ENCODE measurements at regions not wholly inside any gene's neighbourhood (a gene's known extent, or its start where the extent isn't known, plus 50 kb on each side); places are given as distances from the start of the nearest gene placed in this dataset.

GRCh38 chr13:85608255-85608829, 190.9 kb downstream of the SLITRK6 start:
- no peak for DNase-seq
- no peak for TF ChIP-seq POLR2A (IDR thresholded peaks at IDR 0.05)
- TF ChIP-seq, protein P1, sequence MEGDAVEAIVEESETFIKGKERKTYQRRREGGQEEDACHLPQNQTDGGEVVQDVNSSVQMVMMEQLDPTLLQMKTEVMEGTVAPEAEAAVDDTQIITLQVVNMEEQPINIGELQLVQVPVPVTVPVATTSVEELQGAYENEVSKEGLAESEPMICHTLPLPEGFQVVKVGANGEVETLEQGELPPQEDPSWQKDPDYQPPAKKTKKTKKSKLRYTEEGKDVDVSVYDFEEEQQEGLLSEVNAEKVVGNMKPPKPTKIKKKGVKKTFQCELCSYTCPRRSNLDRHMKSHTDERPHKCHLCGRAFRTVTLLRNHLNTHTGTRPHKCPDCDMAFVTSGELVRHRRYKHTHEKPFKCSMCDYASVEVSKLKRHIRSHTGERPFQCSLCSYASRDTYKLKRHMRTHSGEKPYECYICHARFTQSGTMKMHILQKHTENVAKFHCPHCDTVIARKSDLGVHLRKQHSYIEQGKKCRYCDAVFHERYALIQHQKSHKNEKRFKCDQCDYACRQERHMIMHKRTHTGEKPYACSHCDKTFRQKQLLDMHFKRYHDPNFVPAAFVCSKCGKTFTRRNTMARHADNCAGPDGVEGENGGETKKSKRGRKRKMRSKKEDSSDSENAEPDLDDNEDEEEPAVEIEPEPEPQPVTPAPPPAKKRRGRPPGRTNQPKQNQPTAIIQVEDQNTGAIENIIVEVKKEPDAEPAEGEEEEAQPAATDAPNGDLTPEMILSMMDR (IDR thresholded peaks at IDR 0.05 in 8 of 11, conservative IDR thresholded peaks at IDR 0.05 in 3 of 11) = no peak
- no peak for TF ChIP-seq POLR2AphosphoS5 (IDR thresholded peaks at IDR 0.05)
- Histone ChIP-seq H3K27ac (no peak overlapping the region), H3K36me3 (no peaks in the 10 kb centered on the region), H3K9me3 (no peaks in the 10 kb centered on the region), H3K4me1 (no peaks in the 10 kb centered on the region), H3K4me3 (no peak overlapping the region), H3K27me3 (replicated peaks in 1 of 7) (no peaks in the 10 kb centered on the region)
- intact Hi-C loops (cut with DNase I; ENCODE audit: low total_unique reads) = no loop called here
- WGBS, 5 donors = 68 to 84% (median 73%) methylated on average over 7 of the region's 7 CpGs

DNA sequence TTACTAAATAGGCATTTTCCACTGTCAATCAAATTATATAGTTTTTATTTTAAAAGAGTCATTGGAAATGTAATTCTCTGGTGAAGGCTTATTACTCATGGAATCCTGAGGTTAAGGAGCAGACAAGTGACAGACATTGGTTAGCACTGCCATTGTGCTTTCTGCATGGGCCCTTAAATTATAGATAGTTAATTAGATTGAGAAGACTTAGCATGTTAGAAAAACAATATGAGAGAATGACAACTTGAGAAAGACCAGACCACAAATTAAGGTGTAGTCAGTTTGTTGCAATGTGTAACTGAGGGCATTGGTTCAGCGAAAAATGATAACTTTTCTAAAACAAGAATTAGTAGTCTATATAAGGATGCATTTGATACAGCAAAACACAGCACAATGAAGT, 195.5 kb downstream of the SLITRK6 start:
- intact Hi-C loops (cut with DNase I; ENCODE audit: low total_unique reads) = no loop called here
- Histone ChIP-seq H3K36me3 (no peaks in the 10 kb centered on the region), H3K27me3 (replicated peaks in 1 of 7) (no peaks in the 10 kb centered on the region), H3K4me3 (no peak overlapping the region), H3K9me3 (no peaks in the 10 kb centered on the region), H3K27ac (no peak overlapping the region), H3K4me1 (no peaks in the 10 kb centered on the region)
- DNase-seq = no peak
- TF ChIP-seq POLR2A (IDR thresholded peaks at IDR 0.05) = no peak
- TF ChIP-seq, protein P1 (IDR thresholded peaks at IDR 0.05 in 8 of 11, conservative IDR thresholded peaks at IDR 0.05 in 3 of 11) = no peak
- TF ChIP-seq POLR2AphosphoS5 (IDR thresholded peaks at IDR 0.05) = no peak
- WGBS, 5 donors = 72 to 97% (median 92%) methylated on average over 1 of the region's 1 CpG

DNA sequence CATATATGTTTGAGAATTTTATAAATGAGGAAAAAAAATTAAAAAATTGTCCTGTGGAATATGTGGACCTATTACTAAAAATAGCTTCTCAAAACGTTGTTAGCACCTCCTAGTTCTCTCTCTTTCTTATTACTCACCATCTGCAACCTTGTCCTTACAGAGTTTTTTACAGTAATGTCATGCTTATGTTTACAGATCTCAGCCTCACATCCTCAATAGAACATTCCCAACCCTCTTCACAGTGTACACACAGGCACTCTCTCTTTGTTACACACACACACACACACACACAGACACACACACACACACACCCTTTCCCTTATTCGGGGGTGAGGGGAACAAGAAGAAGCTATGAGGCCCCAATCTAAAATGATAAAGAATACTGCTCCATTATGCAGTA, 197.7 kb downstream of the SLITRK6 start:
- TF ChIP-seq POLR2AphosphoS5 (IDR thresholded peaks at IDR 0.05) (no peak), POLR2A (IDR thresholded peaks at IDR 0.05) (no peak)
- TF ChIP-seq, protein P1 (IDR thresholded peaks at IDR 0.05 in 8 of 11, conservative IDR thresholded peaks at IDR 0.05 in 3 of 11) = no peak
- WGBS, 5 donors = 50 to 76% (median 62%) methylated on average over 2 of the region's 2 CpGs
- Histone ChIP-seq H3K27me3 (replicated peaks in 1 of 7) (no peaks in the 10 kb centered on the region), H3K4me3 (no peak overlapping the region), H3K36me3 (no peaks in the 10 kb centered on the region), H3K9me3 (no peaks in the 10 kb centered on the region), H3K27ac (no peak overlapping the region), H3K4me1 (no peaks in the 10 kb centered on the region)
- DNase-seq = no peak
- intact Hi-C loops (cut with DNase I; ENCODE audit: low total_unique reads) = no loop called here

GRCh38 chr13:85597790-85598500, 201.3 kb downstream of the SLITRK6 start:
- Histone ChIP-seq H3K27ac (no peak overlapping the region), H3K27me3 (replicated peaks in 1 of 7) (no peaks in the 10 kb centered on the region), H3K4me1 (no peaks in the 10 kb centered on the region), H3K9me3 (peaks cover 0 to 7% (median 0%) of the 10 kb centered on the region in 8 donors), H3K4me3 (no peak overlapping the region), H3K36me3 (no peaks in the 10 kb centered on the region)
- WGBS, 5 donors = 86 to 91% (median 89%) methylated on average over 4 of the region's 4 CpGs
- TF ChIP-seq, protein P1 (IDR thresholded peaks at IDR 0.05 in 8 of 11, conservative IDR thresholded peaks at IDR 0.05 in 3 of 11) = no peak
- no peak for TF ChIP-seq POLR2A (IDR thresholded peaks at IDR 0.05)
- TF ChIP-seq POLR2AphosphoS5 (IDR thresholded peaks at IDR 0.05) = no peak
- no peak for DNase-seq
- intact Hi-C loops (cut with DNase I; ENCODE audit: low total_unique reads) = no loop called here
